Fibroblast of lung (primary cell): ENCODE measurements at regions not wholly inside any gene's neighbourhood (a gene's known extent, or its start where the extent isn't known, plus 50 kb on each side); places are given as distances from the start of the nearest gene placed in this dataset.

Experiments
- DNase-seq, 2 donors: peaks; one replicate each; pipeline versions ENCODE4 v3.0.0 to v3.0.0-alpha.2; 2010; ENCODE audit warnings: low read depth in 2 of 2
- H2AFZ ChIP-seq: 2 replicates; pipeline ENCODE4 v1.5.1; 2012; ENCODE audit warnings: low read length, control low read depth, inconsistent platforms
- H3K27ac ChIP-seq: 2 replicates; pipeline ENCODE4 v1.5.1; 2011; ENCODE audit warnings: low read length, control low read depth; ENCODE audit not compliant: insufficient read depth
- H3K27me3 ChIP-seq: 2 replicates; pipeline ENCODE4 v1.5.1; 2011; ENCODE audit warnings: mild to moderate bottlenecking, low read length; ENCODE audit not compliant: control insufficient read depth, insufficient read depth
- H3K36me3 ChIP-seq: 2 replicates; pipeline ENCODE4 v1.5.1; 2011; ENCODE audit warnings: low read length; ENCODE audit not compliant: control insufficient read depth, insufficient read depth
- H3K4me1 ChIP-seq: 2 replicates; pipeline ENCODE4 v1.5.1; 2011; ENCODE audit warnings: low read length; ENCODE audit not compliant: control insufficient read depth, insufficient read depth; ENCODE audit errors: extremely low read depth
- H3K4me2 ChIP-seq: 2 replicates; pipeline ENCODE4 v1.5.1; 2011; ENCODE audit warnings: low read length, control low read depth; ENCODE audit not compliant: insufficient read depth; ENCODE audit errors: extremely low read depth
- H3K4me3 ChIP-seq, 4 experiments: fragments of 200-600 bp in 1 of 4; sonication (generic) in 1 of 4; replicated peaks in 1 of 4; 2 replicates each; pipeline ENCODE4 v1.5.1; 2011 to 2016; ENCODE audit warnings: low read length in 4 of 4, low read depth in 3 of 4, mild to moderate bottlenecking in 3 of 4, control low read depth in 2 of 4, inconsistent platforms in 1 of 4, mixed read lengths in 1 of 4; ENCODE audit not compliant: insufficient read depth in 1 of 4; ENCODE audit errors: control extremely low read depth in 1 of 4
- H3K79me2 ChIP-seq: 2 replicates; pipeline ENCODE4 v1.5.1; 2012; ENCODE audit warnings: mild to moderate bottlenecking, low read length, inconsistent platforms; ENCODE audit not compliant: control insufficient read depth, insufficient read depth
- H3K9ac ChIP-seq: 2 replicates; pipeline ENCODE4 v1.5.1; 2011; ENCODE audit warnings: mild to moderate bottlenecking, low read length, control low read depth; ENCODE audit not compliant: insufficient read depth
- H3K9me3 ChIP-seq: 2 replicates; pipeline ENCODE4 v1.5.1; 2012; ENCODE audit warnings: low read depth, low read length; ENCODE audit not compliant: control insufficient read depth, insufficient read depth
- H4K20me1 ChIP-seq: 2 replicates; pipeline ENCODE4 v1.5.1; 2011; ENCODE audit warnings: low read length; ENCODE audit not compliant: control insufficient read depth, insufficient read depth; ENCODE audit errors: extremely low read depth
- EZH2 ChIP-seq: IDR thresholded peaks from 2 replicates; pipeline ENCODE4 v1.5.1; 2012; ENCODE audit warnings: low read length, control low read depth, mild to moderate bottlenecking; ENCODE audit errors: missing control alignments
- TF ChIP-seq, protein P1 (sequence below), 2 donors: IDR thresholded peaks in 1 of 2; conservative IDR thresholded peaks in 1 of 2; 1 replicate in 1 of 2; 2 replicates in 1 of 2; pipeline ENCODE4 v1.5.1; 2011 to 2012; ENCODE audit warnings: low read length in 2 of 2, control low read depth in 1 of 2, inconsistent platforms in 1 of 2, low read depth in 1 of 2, mild to moderate bottlenecking in 1 of 2

- H3K9me3 ChIP-seq, result no peaks in the 10 kb centered on the region
- peaks cover 2% of the 10 kb centered on the region for H3K4me1 ChIP-seq
- H2AFZ ChIP-seq, result no peak overlapping the region
- H3K27me3 ChIP-seq, result no peaks in the 10 kb centered on the region
- TF ChIP-seq, protein P1, sequence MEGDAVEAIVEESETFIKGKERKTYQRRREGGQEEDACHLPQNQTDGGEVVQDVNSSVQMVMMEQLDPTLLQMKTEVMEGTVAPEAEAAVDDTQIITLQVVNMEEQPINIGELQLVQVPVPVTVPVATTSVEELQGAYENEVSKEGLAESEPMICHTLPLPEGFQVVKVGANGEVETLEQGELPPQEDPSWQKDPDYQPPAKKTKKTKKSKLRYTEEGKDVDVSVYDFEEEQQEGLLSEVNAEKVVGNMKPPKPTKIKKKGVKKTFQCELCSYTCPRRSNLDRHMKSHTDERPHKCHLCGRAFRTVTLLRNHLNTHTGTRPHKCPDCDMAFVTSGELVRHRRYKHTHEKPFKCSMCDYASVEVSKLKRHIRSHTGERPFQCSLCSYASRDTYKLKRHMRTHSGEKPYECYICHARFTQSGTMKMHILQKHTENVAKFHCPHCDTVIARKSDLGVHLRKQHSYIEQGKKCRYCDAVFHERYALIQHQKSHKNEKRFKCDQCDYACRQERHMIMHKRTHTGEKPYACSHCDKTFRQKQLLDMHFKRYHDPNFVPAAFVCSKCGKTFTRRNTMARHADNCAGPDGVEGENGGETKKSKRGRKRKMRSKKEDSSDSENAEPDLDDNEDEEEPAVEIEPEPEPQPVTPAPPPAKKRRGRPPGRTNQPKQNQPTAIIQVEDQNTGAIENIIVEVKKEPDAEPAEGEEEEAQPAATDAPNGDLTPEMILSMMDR (conservative IDR thresholded peaks at IDR 0.05 in 1 of 2, IDR thresholded peaks at IDR 0.05 in 1 of 2; ENCODE audit: low read depth in 1 of 2, low read length in 2 of 2), result no peak
- H3K27ac ChIP-seq, result no peak overlapping the region
- H4K20me1 ChIP-seq, result no peaks in the 10 kb centered on the region
- no peak overlapping the region for H3K4me2 ChIP-seq
- peak in 1 of 2 donors; percentile 33 for DNase-seq
- H3K36me3 ChIP-seq, result no peaks in the 10 kb centered on the region
- no peaks in the 10 kb centered on the region for H3K79me2 ChIP-seq
- no peak overlapping the region for H3K9ac ChIP-seq
- H3K4me3 ChIP-seq, result no peak overlapping the region
These were observed 72.0 kb upstream of the CTAGE1 start for GRCh38 chr18:22489704-22490103.

DNA sequence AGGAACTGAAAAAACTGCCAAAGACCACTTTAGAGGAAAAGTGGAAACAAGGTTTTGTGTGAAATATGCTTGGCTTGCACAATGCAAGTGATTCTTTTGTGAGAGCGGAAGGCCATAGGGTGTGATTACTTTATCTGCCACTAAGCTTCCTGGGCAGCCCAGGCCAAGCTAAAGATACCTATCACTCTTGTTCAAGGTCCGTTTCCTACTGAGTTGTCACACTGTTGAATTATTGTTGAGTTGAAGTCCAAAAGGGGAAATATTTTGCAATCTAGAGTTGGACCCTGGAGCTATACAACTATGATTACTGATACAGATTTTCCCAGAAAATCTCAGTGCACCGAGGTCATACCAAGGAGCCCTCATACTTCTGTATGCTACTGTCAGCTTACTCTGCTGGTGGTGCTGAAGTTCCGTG lies 72.7 kb upstream of the CTAGE1 start:
- Histone ChIP-seq H3K4me2 (no peak overlapping the region), H3K9me3 (no peaks in the 10 kb centered on the region), H3K27me3 (no peaks in the 10 kb centered on the region), H3K4me3 (no peak overlapping the region), H3K9ac (no peak overlapping the region), H4K20me1 (no peaks in the 10 kb centered on the region), H3K4me1 (peaks cover 2% of the 10 kb centered on the region), H3K79me2 (no peaks in the 10 kb centered on the region), H2AFZ (no peak overlapping the region), H3K36me3 (no peaks in the 10 kb centered on the region), H3K27ac (no peak overlapping the region)
- DNase-seq, result no peak
- no peak for TF ChIP-seq EZH2
- TF ChIP-seq, protein P1 (conservative IDR thresholded peaks at IDR 0.05 in 1 of 2, IDR thresholded peaks at IDR 0.05 in 1 of 2; ENCODE audit: low read depth in 1 of 2, low read length in 2 of 2), result no peak

- Histone ChIP-seq H3K4me3 (no peak overlapping the region), H3K27me3 (no peaks in the 10 kb centered on the region), H3K27ac (no peak overlapping the region), H3K36me3 (no peaks in the 10 kb centered on the region), H3K9me3 (no peaks in the 10 kb centered on the region), H3K4me1 (peaks cover 2% of the 10 kb centered on the region), H3K79me2 (no peaks in the 10 kb centered on the region), H4K20me1 (no peaks in the 10 kb centered on the region), H3K4me2 (no peak overlapping the region), H3K9ac (no peak overlapping the region), H2AFZ (no peak overlapping the region)
- DNase-seq, result no peak
- TF ChIP-seq, protein P1 (conservative IDR thresholded peaks at IDR 0.05 in 1 of 2, IDR thresholded peaks at IDR 0.05 in 1 of 2; ENCODE audit: low read depth in 1 of 2, low read length in 2 of 2), result no peak
- no peak for TF ChIP-seq EZH2
These were observed 75.5 kb upstream of the CTAGE1 start for GRCh38 chr18:22493255-22493654.
